Endothelial cell (in vitro differentiated cells): ENCODE measurements at regions not wholly inside any gene's neighbourhood (a gene's known extent, or its start where the extent isn't known, plus 50 kb on each side); places are given as distances from the start of the nearest gene placed in this dataset.

Experiments used
- DNase-seq: peaks from one replicate; pipeline ENCODE4 v3.0.0; 2021; ENCODE audit warnings: low spot score
- H3K27ac Mint-ChIP-seq: one replicate; pipeline ENCODE4 v1.8.0; 2021; ENCODE audit warnings: mixed read lengths, inconsistent platforms; ENCODE audit not compliant: unreplicated experiment
- H3K27me3 Mint-ChIP-seq: one replicate; pipeline ENCODE4 v1.8.0; 2021; ENCODE audit warnings: mild to moderate bottlenecking, moderate library complexity, mixed read lengths, inconsistent platforms; ENCODE audit not compliant: unreplicated experiment
- H3K36me3 Mint-ChIP-seq: one replicate; pipeline ENCODE4 v1.8.0; 2021; ENCODE audit warnings: mild to moderate bottlenecking, low read depth, mixed read lengths, inconsistent platforms; ENCODE audit not compliant: unreplicated experiment
- H3K4me1 Mint-ChIP-seq: one replicate; pipeline ENCODE4 v1.8.0; 2021; ENCODE audit warnings: mild to moderate bottlenecking, mixed read lengths, inconsistent platforms; ENCODE audit not compliant: unreplicated experiment
- H3K4me3 Mint-ChIP-seq: one replicate; pipeline ENCODE4 v1.8.0; 2021; ENCODE audit warnings: mild to moderate bottlenecking, mixed read lengths, inconsistent platforms; ENCODE audit not compliant: unreplicated experiment
- H3K9me3 Mint-ChIP-seq: one replicate; pipeline ENCODE4 v1.8.0; 2021; ENCODE audit warnings: mixed read lengths, inconsistent platforms; ENCODE audit not compliant: unreplicated experiment
- TF ChIP-seq, protein P1 (sequence below): fragments of 200-600 bp; sonication (generic); IDR thresholded peaks from one replicate; pipeline ENCODE4 v1.5.0; 2021; ENCODE audit warnings: antibody characterized with exemption; ENCODE audit not compliant: unreplicated experiment

DNA sequence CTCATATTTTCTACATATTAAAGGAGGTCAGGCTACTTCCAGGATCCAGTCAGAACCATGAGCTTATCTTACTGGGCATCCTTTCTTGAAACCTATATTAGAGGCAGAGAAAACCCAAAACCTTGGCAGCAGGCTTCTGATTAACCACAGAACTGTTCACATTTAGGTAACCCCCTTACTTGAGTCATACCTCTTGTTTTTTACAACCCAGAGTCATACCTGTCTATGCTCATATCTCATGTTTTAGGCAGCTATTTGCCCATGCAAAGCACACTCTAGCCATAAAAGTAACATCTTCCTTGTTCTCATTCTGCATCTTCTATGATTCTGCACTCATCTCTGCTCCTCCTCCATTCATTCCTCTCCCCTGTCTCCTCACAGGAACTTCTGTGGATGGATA, 138.0 kb upstream of the SMIM31 start:
- H3K36me3 Mint-ChIP-seq = no peaks in the 10 kb centered on the region
- H3K9me3 Mint-ChIP-seq = no peaks in the 10 kb centered on the region
- H3K4me1 Mint-ChIP-seq = peaks cover 2% of the 10 kb centered on the region
- no peak overlapping the region for H3K4me3 Mint-ChIP-seq
- H3K27ac Mint-ChIP-seq = no peak overlapping the region
- TF ChIP-seq, protein P1, sequence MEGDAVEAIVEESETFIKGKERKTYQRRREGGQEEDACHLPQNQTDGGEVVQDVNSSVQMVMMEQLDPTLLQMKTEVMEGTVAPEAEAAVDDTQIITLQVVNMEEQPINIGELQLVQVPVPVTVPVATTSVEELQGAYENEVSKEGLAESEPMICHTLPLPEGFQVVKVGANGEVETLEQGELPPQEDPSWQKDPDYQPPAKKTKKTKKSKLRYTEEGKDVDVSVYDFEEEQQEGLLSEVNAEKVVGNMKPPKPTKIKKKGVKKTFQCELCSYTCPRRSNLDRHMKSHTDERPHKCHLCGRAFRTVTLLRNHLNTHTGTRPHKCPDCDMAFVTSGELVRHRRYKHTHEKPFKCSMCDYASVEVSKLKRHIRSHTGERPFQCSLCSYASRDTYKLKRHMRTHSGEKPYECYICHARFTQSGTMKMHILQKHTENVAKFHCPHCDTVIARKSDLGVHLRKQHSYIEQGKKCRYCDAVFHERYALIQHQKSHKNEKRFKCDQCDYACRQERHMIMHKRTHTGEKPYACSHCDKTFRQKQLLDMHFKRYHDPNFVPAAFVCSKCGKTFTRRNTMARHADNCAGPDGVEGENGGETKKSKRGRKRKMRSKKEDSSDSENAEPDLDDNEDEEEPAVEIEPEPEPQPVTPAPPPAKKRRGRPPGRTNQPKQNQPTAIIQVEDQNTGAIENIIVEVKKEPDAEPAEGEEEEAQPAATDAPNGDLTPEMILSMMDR = no peak
- peaks cover under 1% of the 10 kb centered on the region for H3K27me3 Mint-ChIP-seq
- DNase-seq = no peak

DNA sequence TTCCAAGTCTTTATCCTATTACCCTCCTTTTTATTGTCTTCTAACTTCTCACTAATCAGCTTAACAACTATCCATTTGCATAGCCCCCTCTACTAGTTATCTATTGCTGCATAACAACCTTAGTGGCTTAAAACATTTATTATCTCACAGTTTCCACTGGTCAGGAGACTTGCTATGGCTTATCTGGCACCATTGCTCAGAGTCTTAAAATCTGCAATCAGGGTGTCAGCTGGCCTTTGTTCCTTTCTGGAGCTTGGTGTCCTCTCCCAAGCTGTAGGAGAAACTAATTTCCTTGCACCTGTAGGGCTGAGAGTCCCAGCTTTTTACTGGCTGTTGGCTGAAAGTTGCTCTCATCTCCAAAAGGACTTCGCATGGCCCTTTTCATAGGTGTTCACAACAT, 137.0 kb upstream of the SMIM31 start:
- no peaks in the 10 kb centered on the region for H3K27me3 Mint-ChIP-seq
- TF ChIP-seq, protein P1 = no peak
- DNase-seq = no peak
- no peaks in the 10 kb centered on the region for H3K9me3 Mint-ChIP-seq
- H3K36me3 Mint-ChIP-seq = no peaks in the 10 kb centered on the region
- H3K27ac Mint-ChIP-seq = no peak overlapping the region
- H3K4me3 Mint-ChIP-seq = no peak overlapping the region
- peaks cover 2% of the 10 kb centered on the region for H3K4me1 Mint-ChIP-seq

DNA sequence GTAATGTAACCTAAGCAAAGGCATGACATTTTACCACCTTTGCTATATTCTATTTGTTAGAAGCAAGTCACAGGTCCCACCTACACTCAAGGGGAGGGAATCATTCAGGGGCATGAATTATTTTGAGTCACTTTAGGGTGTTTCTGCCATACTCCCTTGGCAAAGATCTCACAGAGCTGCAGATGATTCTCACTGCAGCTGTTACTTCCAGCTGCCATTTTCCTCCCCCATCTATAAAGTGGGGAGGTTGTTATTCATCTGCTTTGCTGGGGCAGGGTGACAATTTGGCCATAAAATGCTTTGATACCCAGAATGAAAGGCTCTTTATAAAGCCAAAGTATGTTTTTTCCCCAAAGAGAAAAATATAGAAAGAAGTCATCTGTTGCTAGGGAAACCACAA, 136.5 kb upstream of the SMIM31 start:
- Mint-ChIP-seq H3K4me1 (peaks cover 2% of the 10 kb centered on the region), H3K27me3 (no peaks in the 10 kb centered on the region), H3K27ac (no peak overlapping the region), H3K36me3 (no peaks in the 10 kb centered on the region), H3K4me3 (no peak overlapping the region), H3K9me3 (no peaks in the 10 kb centered on the region)
- TF ChIP-seq, protein P1 = no peak
- DNase-seq = no peak

DNA sequence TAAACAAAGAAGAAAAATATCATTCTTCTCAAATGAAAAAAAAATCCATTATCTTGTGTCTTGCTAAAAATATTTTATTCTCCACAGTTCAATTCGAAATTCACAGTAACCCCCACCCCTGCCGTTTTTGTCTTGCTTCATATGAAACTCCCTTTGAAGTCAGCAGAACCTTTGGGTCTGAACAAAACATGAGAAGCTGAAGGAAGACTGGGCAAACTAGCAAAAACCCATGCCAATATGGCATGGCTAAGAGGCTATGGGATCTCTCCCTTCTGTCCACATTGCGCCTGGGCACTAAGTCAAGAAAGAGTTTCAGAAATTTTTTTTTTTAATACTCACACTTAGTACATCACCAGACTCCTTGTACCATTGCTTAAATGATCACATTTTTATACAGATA, 136.0 kb upstream of the SMIM31 start:
- Mint-ChIP-seq H3K36me3 (no peaks in the 10 kb centered on the region), H3K4me1 (peaks cover 2% of the 10 kb centered on the region), H3K27me3 (no peaks in the 10 kb centered on the region), H3K4me3 (no peak overlapping the region), H3K9me3 (no peaks in the 10 kb centered on the region), H3K27ac (no peak overlapping the region)
- no peak for DNase-seq
- TF ChIP-seq, protein P1 = no peak

DNA sequence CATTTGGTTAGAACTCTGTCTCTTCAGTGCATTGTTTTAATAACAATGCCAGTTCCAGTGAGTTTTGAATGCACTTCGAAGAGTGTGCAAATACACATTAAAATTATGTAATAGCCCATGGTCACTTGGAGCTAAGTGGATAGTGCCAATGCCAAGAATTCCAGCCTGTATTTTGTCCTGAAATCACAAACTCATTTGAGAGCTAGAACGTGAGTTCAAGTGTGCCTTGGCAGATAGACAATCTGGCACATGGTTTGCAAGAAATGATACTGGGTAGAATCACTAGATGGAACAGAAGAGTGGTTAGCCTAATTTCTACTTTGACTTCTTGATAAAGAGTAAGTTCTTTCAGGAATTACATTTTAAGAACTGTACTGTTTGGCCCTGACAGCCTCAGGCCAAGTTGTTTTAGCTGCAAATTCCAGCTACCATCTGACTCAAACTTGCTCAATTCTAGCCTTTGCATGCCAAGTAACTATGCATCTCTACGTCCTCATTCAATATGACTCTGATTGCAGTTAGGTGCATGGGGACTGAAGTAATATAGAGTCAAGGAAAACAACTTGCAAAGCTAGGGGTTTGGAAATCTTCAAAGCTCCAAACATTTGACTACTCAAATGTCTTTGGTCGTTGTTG, 131.9 kb upstream of the SMIM31 start:
- Mint-ChIP-seq H3K9me3 (no peaks in the 10 kb centered on the region), H3K4me1 (peaks cover 2% of the 10 kb centered on the region), H3K4me3 (no peak overlapping the region), H3K36me3 (no peaks in the 10 kb centered on the region), H3K27me3 (no peaks in the 10 kb centered on the region), H3K27ac (no peak overlapping the region)
- no peak for DNase-seq
- TF ChIP-seq, protein P1 = no peak
